K562 (cell line): ENCODE measurements at regions not wholly inside any gene's neighbourhood (a gene's known extent, or its start where the extent isn't known, plus 50 kb on each side); places are given as distances from the start of the nearest gene placed in this dataset.
"Not testable (repeated sequence)": the region's sequence is repeated elsewhere in the genome, so short reads cannot be mapped to it uniquely, and the experiment has no call there.

Experiments
- CTCF ChIP-seq, 3 experiments: IDR thresholded peaks in 2 of 3; conservative IDR thresholded peaks in 1 of 3; 2 replicates each; pipeline ENCODE4 v1.5.1; 2011 to 2012; ENCODE audit warnings: low read length in 3 of 3, mild to moderate bottlenecking in 3 of 3, control low read depth in 2 of 3, improper control_type of control experiment in 1 of 3, inconsistent platforms in 1 of 3, low read depth in 1 of 3, mixed read lengths in 1 of 3, moderate library complexity in 1 of 3; ENCODE audit not compliant: insufficient read depth in 2 of 3
- ELF4 ChIP-seq: fragments of 450-650 bp; formaldehyde crosslinking; IDR thresholded peaks from 2 replicates; pipeline ENCODE4 v1.4.0; 2022; ENCODE audit warnings: missing genetic modification characterization
- ETV6 ChIP-seq, 3 experiments: fragments of 150-350 bp in 1 of 3; sonication (generic) in 1 of 3; formaldehyde crosslinking in 1 of 3; IDR thresholded peaks; 2 replicates each; pipeline versions ENCODE4 v1.6.1 to v1.8.0; 2014 to 2022; ENCODE audit warnings: borderline replicate concordance in 2 of 3, low read depth in 2 of 3, antibody characterized with exemption in 1 of 3, low read length in 1 of 3, mild to moderate bottlenecking in 1 of 3, missing genetic modification reagents in 1 of 3
- MCM3 ChIP-seq: fragments of 450-650 bp; IDR thresholded peaks from 2 replicates; pipeline ENCODE4 v1.6.1; 2016
- MECOM ChIP-seq: fragments of 250-450 bp; sonication (Bioruptor Pico); IDR thresholded peaks from 2 replicates; pipeline ENCODE4 v1.8.0; 2022; ENCODE audit warnings: inconsistent platforms
- NFATC3 ChIP-seq: fragments of 450-650 bp; IDR thresholded peaks from 2 replicates; pipeline ENCODE4 v1.6.1; 2017; ENCODE audit warnings: mild to moderate bottlenecking
- PHB2 ChIP-seq: fragments of 450-650 bp; IDR thresholded peaks from 2 replicates; pipeline ENCODE4 v1.6.1; 2017; ENCODE audit warnings: low read depth
- POLR2A ChIP-seq: fragments of 450-650 bp; conservative IDR thresholded peaks from 2 replicates; pipeline ENCODE4 v1.6.1; 2016
- WHSC1 ChIP-seq: IDR thresholded peaks from one replicate; pipeline ENCODE4 v1.6.1; 2012; ENCODE audit warnings: low read length, control low read depth, inconsistent platforms
- YY1 ChIP-seq, 3 experiments: IDR thresholded peaks; 2 replicates each; pipeline ENCODE4 v1.6.1; 2011; ENCODE audit warnings: low read length in 2 of 3, mild to moderate bottlenecking in 2 of 3, moderate library complexity in 2 of 3, borderline replicate concordance in 1 of 3, control low read depth in 1 of 3, low read depth in 1 of 3; ENCODE audit not compliant: insufficient read depth in 3 of 3, insufficient replicate concordance in 2 of 3, control insufficient read depth in 1 of 3, insufficient read length in 1 of 3; ENCODE audit errors: extremely low read depth in 1 of 3
- ZFP36 ChIP-seq: fragments of 150-350 bp; IDR thresholded peaks from 2 replicates; pipeline ENCODE4 v1.6.1; 2018; ENCODE audit warnings: low read length, low read depth; ENCODE audit not compliant: partially characterized antibody

GRCh38 chr9:40910995-40911394 lies 217.5 kb downstream of the FOXD4L6 start:
- not testable (repeated sequence) for TF ChIP-seq ETV6 (IDR thresholded peaks at IDR 0.05; ENCODE audit: borderline replicate concordance in 1 of 2, low read depth in 2 of 2, low read length in 1 of 2); ETV6 (CRISPR knock-in tag; IDR thresholded peaks at IDR 0.05; ENCODE audit: borderline replicate concordance); MECOM (CRISPR knock-in tag); YY1 (IDR thresholded peaks at IDR 0.05; ENCODE audit: borderline replicate concordance in 1 of 3, control insufficient read depth in 1 of 3, extremely low read depth in 1 of 3, insufficient read depth in 3 of 3, insufficient read length in 1 of 3, insufficient replicate concordance in 2 of 3, low read depth in 1 of 3, low read length in 2 of 3); ELF4 (CRISPR knock-in tag); PHB2; MCM3; NFATC3; POLR2A; CTCF (IDR thresholded peaks at IDR 0.05 in 2 of 3, conservative IDR thresholded peaks at IDR 0.05 in 1 of 3; ENCODE audit: insufficient read depth in 2 of 3, low read depth in 1 of 3, low read length in 3 of 3); WHSC1; ZFP36
